ENCODE measurements at regions not wholly inside any gene's neighbourhood (a gene's known extent, or its start where the extent isn't known, plus 50 kb on each side); places are given as distances from the start of the nearest gene placed in this dataset.
A peak's percentile ranks its signal among the peaks of the same experiment; 100 is the strongest.
"Not testable (repeated sequence)": the region's sequence is repeated elsewhere in the genome, so short reads cannot be mapped to it uniquely, and the experiment has no call there.

- DNase-seq = no peak
Observed at GRCh38 chr3:28039234-28039633, 202.2 kb upstream of the CMC1 start.

- no peak for DNase-seq
Observed at GRCh38 chr3:28039829-28040228, 201.6 kb upstream of the CMC1 start.

GRCh38 chr3:28042095-28042635 lies 199.3 kb upstream of the CMC1 start:
- no peak for DNase-seq

GRCh38 chr3:28042707-28043106 lies 198.7 kb upstream of the CMC1 start:
- DNase-seq = no peak

GRCh38 chr3:28050120-28050519 lies 191.3 kb upstream of the CMC1 start:
- DNase-seq = no peak

GRCh38 chr3:28050885-28051284 lies 190.5 kb upstream of the CMC1 start:
- DNase-seq = no peak

GRCh38 chr3:28053759-28054158 lies 187.7 kb upstream of the CMC1 start:
- no peak for DNase-seq

- no peak for DNase-seq
Observed at GRCh38 chr3:28056806-28057205, 184.6 kb upstream of the CMC1 start.

GRCh38 chr3:28057539-28057938 lies 183.9 kb upstream of the CMC1 start:
- DNase-seq = no peak

- not testable (repeated sequence) for DNase-seq
Observed at GRCh38 chr3:28059199-28059598, 182.2 kb upstream of the CMC1 start.

- no peak for DNase-seq
Observed at GRCh38 chr3:28066020-28066419, 175.4 kb upstream of the CMC1 start.

GRCh38 chr3:28067014-28067413 lies 174.4 kb upstream of the CMC1 start:
- no peak for DNase-seq

GRCh38 chr3:28068342-28068741 lies 173.1 kb upstream of the CMC1 start:
- DNase-seq = no peak

- DNase-seq = no peak
Observed at GRCh38 chr3:28069438-28069837, 172.0 kb upstream of the CMC1 start.

- no peak for DNase-seq
Observed at GRCh38 chr3:28076246-28076645, 165.2 kb upstream of the CMC1 start.

GRCh38 chr3:28077572-28077971 lies 163.8 kb upstream of the CMC1 start:
- peak; percentile 20 for DNase-seq

GRCh38 chr3:28078536-28078935 lies 162.9 kb upstream of the CMC1 start:
- DNase-seq = no peak

GRCh38 chr3:28080716-28081115 lies 160.7 kb upstream of the CMC1 start:
- DNase-seq = no peak

GRCh38 chr3:28081533-28081947 lies 159.9 kb upstream of the CMC1 start:
- no peak for DNase-seq

- DNase-seq = no peak
Observed at GRCh38 chr3:28087591-28087990, 153.8 kb upstream of the CMC1 start.

- no peak for DNase-seq
Observed at GRCh38 chr3:28088811-28089526, 152.4 kb upstream of the CMC1 start.

- no peak for DNase-seq
Observed at GRCh38 chr3:28089527-28089897, 151.9 kb upstream of the CMC1 start.

GRCh38 chr3:28099296-28099695 lies 142.1 kb upstream of the CMC1 start:
- DNase-seq = no peak

- DNase-seq = no peak
Observed at GRCh38 chr3:28101705-28102104, 139.7 kb upstream of the CMC1 start.

GRCh38 chr3:28103861-28104260 lies 137.6 kb upstream of the CMC1 start:
- DNase-seq = no peak

All from hindlimb muscle (tissue), 1 donor.